Epithelial cell of proximal tubule (primary cell): ENCODE measurements at regions not wholly inside any gene's neighbourhood (a gene's known extent, or its start where the extent isn't known, plus 50 kb on each side); places are given as distances from the start of the nearest gene placed in this dataset.

Source experiments
- DNase-seq: peaks from one replicate; pipeline ENCODE4 v3.0.0-alpha.2; 2011; ENCODE audit warnings: low read depth
- H3K4me3 ChIP-seq: 2 replicates; pipeline ENCODE4 v1.5.1; 2011; ENCODE audit warnings: low read depth, mild to moderate bottlenecking, low read length
- CTCF ChIP-seq: conservative IDR thresholded peaks from 2 replicates; pipeline ENCODE4 v1.5.1; 2012; ENCODE audit warnings: low read depth, mild to moderate bottlenecking, low read length

- no peak for TF ChIP-seq CTCF
- no peak for DNase-seq
- H3K4me3 ChIP-seq: no peak overlapping the region
Measured at GRCh38 chr6:117169064-117169665, 96.2 kb upstream of the VGLL2 start.

GRCh38 chr6:117169781-117170281, 95.5 kb upstream of the VGLL2 start:
- H3K4me3 ChIP-seq: no peak overlapping the region
- TF ChIP-seq CTCF: no peak
- no peak for DNase-seq

GRCh38 chr6:117174835-117175360, 90.5 kb upstream of the VGLL2 start:
- H3K4me3 ChIP-seq: no peak overlapping the region
- no peak for DNase-seq
- TF ChIP-seq CTCF: no peak

- TF ChIP-seq CTCF: peak; percentile 64
- no peak overlapping the region for H3K4me3 ChIP-seq
- no peak for DNase-seq
Measured at GRCh38 chr6:117188627-117189201, 76.6 kb upstream of the VGLL2 start.

- no peak overlapping the region for H3K4me3 ChIP-seq
- DNase-seq: no peak
- no peak for TF ChIP-seq CTCF
Measured at GRCh38 chr6:117191009-117191408, 74.3 kb upstream of the VGLL2 start.

GRCh38 chr6:117191448-117191847, 73.9 kb upstream of the VGLL2 start:
- TF ChIP-seq CTCF: no peak
- DNase-seq: no peak
- H3K4me3 ChIP-seq: no peak overlapping the region

- no peak overlapping the region for H3K4me3 ChIP-seq
- no peak for TF ChIP-seq CTCF
- DNase-seq: no peak
Measured at GRCh38 chr6:117194271-117194670, 71.1 kb upstream of the VGLL2 start.
